A549 (cell line): ENCODE measurements at regions not wholly inside any gene's neighbourhood (a gene's known extent, or its start where the extent isn't known, plus 50 kb on each side); places are given as distances from the start of the nearest gene placed in this dataset.

ENCODE experiments used
- ATAC-seq, 2 experiments: fragments of 200-7000 bp in 1 of 2; fragments of >200 bp in 1 of 2; cut with Nextera tagmentation in 1 of 2; cut with Tn5 transposase in 1 of 2; 3 replicates each; pipeline versions ENCODE4 v1.8.0 to v1.9.1; 2018 to 2020; ENCODE audit warnings: mild to moderate bottlenecking in 1 of 2, moderate library complexity in 1 of 2
- CTCF ChIA-PET: fragments of 300-600 bp; sonication (Branson Sonifier 250); formaldehyde crosslinking; extraction: SDS; loops from one replicate; lab custom pipeline; 2021; ENCODE audit warnings: antibody characterized with exemption, inconsistent platforms; lab: Yijun Ruan, JAX
- POLR2A ChIA-PET: fragments of 350-600 bp; formaldehyde crosslinking; extraction: SDS; loops from one replicate; lab custom pipeline; 2021; ENCODE audit warnings: antibody characterized with exemption, inconsistent platforms; lab: Yijun Ruan, JAX
- DNase-seq, 2 experiments: peaks; one replicate each; pipeline versions ENCODE4 v3.0.0 to v3.0.0-alpha.2; 2011 to 2016; ENCODE audit warnings: low read depth in 1 of 2, low spot score in 1 of 2
- FAIRE-seq: peaks from 2 replicates; lab custom pipeline; 2011; peaks lifted over from hg19 to GRCh38; lab: Jason Lieb, UNC
- H3K27ac ChIP-seq, 2 experiments: fragments of >200 bp; sonication (Bioruptor Twin); formaldehyde crosslinking; 3 replicates each; pipeline ENCODE4 v1.5.1; 2016 to 2017
- H3K4me1 ChIP-seq: fragments of >200 bp; sonication (Bioruptor Twin); formaldehyde crosslinking; 3 replicates; pipeline ENCODE4 v1.6.1; 2016
- H3K4me2 ChIP-seq: fragments of >200 bp; sonication (Bioruptor Twin); formaldehyde crosslinking; 3 replicates; pipeline ENCODE4 v1.6.1; 2016
- H3K4me3 ChIP-seq: fragments of >200 bp; sonication (Bioruptor Twin); formaldehyde crosslinking; 3 replicates; pipeline ENCODE4 v1.5.1; 2016
- H3K9me3 ChIP-seq: fragments of >200 bp; sonication (Bioruptor Twin); formaldehyde crosslinking; 3 replicates; pipeline ENCODE4 v1.6.1; 2016
- ATOH8 ChIP-seq: fragments of 250-450 bp; sonication (Bioruptor Pico); IDR thresholded peaks from 2 replicates; pipeline ENCODE4 v1.5.0; 2020; ENCODE audit warnings: low read depth, mild to moderate bottlenecking, moderate library complexity
- CEBPB ChIP-seq, 2 experiments: fragments of >200 bp in 1 of 2; sonication (Bioruptor Twin) in 1 of 2; formaldehyde crosslinking in 1 of 2; IDR thresholded peaks; 2 replicates each; pipeline ENCODE4 v1.6.1; 2012 to 2016
- CHD4 ChIP-seq: fragments of 200-600 bp; sonication (generic); IDR thresholded peaks from 2 replicates; pipeline ENCODE4 v1.6.1; 2016; ENCODE audit warnings: antibody characterized with exemption, mild to moderate bottlenecking, borderline replicate concordance
- EP300 ChIP-seq, 2 experiments: fragments of >200 bp; sonication (Bioruptor Twin); formaldehyde crosslinking; IDR thresholded peaks; 2 replicates in 1 of 2; 3 replicates in 1 of 2; pipeline ENCODE4 v1.6.1; 2016 to 2017
- ESRRA ChIP-seq: fragments of 150-350 bp; IDR thresholded peaks from 2 replicates; pipeline ENCODE4 v1.6.1; 2014; ENCODE audit warnings: mild to moderate bottlenecking, low read length, borderline replicate concordance
- GATA3 ChIP-seq: IDR thresholded peaks from 2 replicates; pipeline ENCODE4 v1.6.1; 2012; ENCODE audit warnings: borderline replicate concordance
- HMGXB4 ChIP-seq: fragments of 250-450 bp; sonication (Bioruptor Pico); IDR thresholded peaks from 2 replicates; pipeline ENCODE4 v1.5.0; 2021; ENCODE audit warnings: mild to moderate bottlenecking, moderate library complexity, borderline replicate concordance
- JUN ChIP-seq, 2 experiments: fragments of >200 bp; sonication (Bioruptor Twin); formaldehyde crosslinking; IDR thresholded peaks; 2 replicates in 1 of 2; 3 replicates in 1 of 2; pipeline ENCODE4 v1.6.1; 2016 to 2017
- JUNB ChIP-seq: fragments of >200 bp; sonication (Bioruptor Twin); formaldehyde crosslinking; IDR thresholded peaks from 2 replicates; pipeline ENCODE4 v1.6.1; 2016
- KDM1A ChIP-seq: fragments of 200-600 bp; sonication (generic); IDR thresholded peaks from 2 replicates; pipeline ENCODE4 v1.6.1; 2016; ENCODE audit warnings: low read depth, mild to moderate bottlenecking
- KDM5A ChIP-seq: fragments of 200-600 bp; sonication (generic); IDR thresholded peaks from 2 replicates; pipeline ENCODE4 v1.6.1; 2016; ENCODE audit warnings: antibody characterized with exemption, mild to moderate bottlenecking
- MAFK ChIP-seq: fragments of 450-650 bp; IDR thresholded peaks from 2 replicates; pipeline ENCODE4 v1.6.1; 2014; ENCODE audit not compliant: partially characterized antibody
- MAX ChIP-seq: IDR thresholded peaks from 2 replicates; pipeline ENCODE4 v1.6.1; 2012
- PBX3 ChIP-seq: IDR thresholded peaks from 2 replicates; pipeline ENCODE4 v1.6.1; 2012
- PHF8 ChIP-seq: fragments of 200-600 bp; sonication (generic); IDR thresholded peaks from 2 replicates; pipeline ENCODE4 v1.6.1; 2016; ENCODE audit warnings: low read depth, mild to moderate bottlenecking, antibody characterized with exemption, moderate library complexity, borderline replicate concordance
- RCOR1 ChIP-seq: fragments of 150-350 bp; IDR thresholded peaks from 2 replicates; pipeline ENCODE4 v1.6.1; 2014; ENCODE audit warnings: antibody characterized with exemption, low read length, low read depth
- REST ChIP-seq: fragments of 200-600 bp; sonication (generic); IDR thresholded peaks from 2 replicates; pipeline ENCODE4 v1.6.1; 2016; ENCODE audit warnings: antibody characterized with exemption, mild to moderate bottlenecking, moderate library complexity
- RNF2 ChIP-seq: fragments of 200-600 bp; sonication (generic); IDR thresholded peaks from 2 replicates; pipeline ENCODE4 v1.6.1; 2016; ENCODE audit warnings: low read depth, mild to moderate bottlenecking, antibody characterized with exemption, moderate library complexity, borderline replicate concordance
- SREBF2 ChIP-seq: fragments of 450-650 bp; IDR thresholded peaks from 2 replicates; pipeline ENCODE4 v1.6.1; 2014; ENCODE audit warnings: mild to moderate bottlenecking, moderate library complexity
- TP53 ChIP-seq: fragments of 250-450 bp; sonication (Bioruptor Pico); IDR thresholded peaks from 2 replicates; pipeline ENCODE4 v1.5.0; 2021; ENCODE audit warnings: mild to moderate bottlenecking, moderate library complexity
- USF2 ChIP-seq: fragments of 450-650 bp; IDR thresholded peaks from 2 replicates; pipeline ENCODE4 v1.6.1; 2014; ENCODE audit warnings: antibody characterized with exemption
- ZC3H11A ChIP-seq: fragments of 450-650 bp; IDR thresholded peaks from 2 replicates; pipeline ENCODE4 v1.6.1; 2014; ENCODE audit warnings: antibody characterized with exemption, mild to moderate bottlenecking
- ZNF302 ChIP-seq: fragments of 250-450 bp; sonication (Bioruptor Pico); IDR thresholded peaks from 2 replicates; pipeline ENCODE4 v1.9.0; 2021; ENCODE audit warnings: inconsistent platforms, mild to moderate bottlenecking, moderate library complexity
- ZSCAN20 ChIP-seq: fragments of 250-450 bp; sonication (Bioruptor Pico); IDR thresholded peaks from 2 replicates; pipeline ENCODE4 v1.8.0; 2022; ENCODE audit warnings: mild to moderate bottlenecking, moderate library complexity
- WGBS: methylation state at CpG from one replicate; pipeline ENCODE4 v1.1.6; 2017; ENCODE audit errors: missing lambda C conversion rate; 5-methylcytosine and 5-hydroxymethylcytosine counted together

GRCh38 chr1:80994038-80994437 lies 806.7 kb upstream of the ADGRL2 start:
- POLR2A ChIA-PET: no interaction called here
- no peak for TF ChIP-seq EP300 (IDR thresholded peaks at IDR 0.05)
- no peak for TF ChIP-seq REST
- no peak for TF ChIP-seq KDM5A
- no peak for TF ChIP-seq RNF2
- no peak for TF ChIP-seq GATA3
- no peak for TF ChIP-seq TP53
- TF ChIP-seq PBX3: no peak
- no peak for TF ChIP-seq CEBPB (IDR thresholded peaks at IDR 0.05)
- no peak for TF ChIP-seq HMGXB4 (CRISPR knock-in tag)
- TF ChIP-seq KDM1A: no peak
- TF ChIP-seq JUN (IDR thresholded peaks at IDR 0.05): no peak
- TF ChIP-seq SREBF2: no peak
- TF ChIP-seq ATOH8 (CRISPR knock-in tag): no peak
- TF ChIP-seq ESRRA: no peak
- TF ChIP-seq RCOR1: no peak
- no peak for TF ChIP-seq USF2
- 92% methylated on average over 1 of the region's 1 CpG for WGBS
- no peak for DNase-seq
- CTCF ChIA-PET: no interaction called here
- Histone ChIP-seq H3K4me2 (no peak overlapping the region), H3K4me1 (no peaks in the 10 kb centered on the region), H3K4me3 (no peak overlapping the region), H3K9me3 (no peaks in the 10 kb centered on the region), H3K27ac (no peak overlapping the region)
- FAIRE-seq: no peak
- no peak for ATAC-seq

- WGBS: 36% methylated on average over 4 of the region's 4 CpGs
- no peak overlapping the region for H3K4me3 ChIP-seq
- ATAC-seq (no peak), FAIRE-seq (no peak), DNase-seq (no peak)
- no peaks in the 10 kb centered on the region for H3K9me3 ChIP-seq
- H3K27ac ChIP-seq: no peak overlapping the region
- POLR2A ChIA-PET: no interaction called here
- H3K4me1 ChIP-seq: 0 out of 3 replicates have a peak, but pooled peaks cover 2% of the 10 kb centered on the region
- CTCF ChIA-PET: no interaction called here
- no peak overlapping the region for H3K4me2 ChIP-seq
- TF ChIP-seq CHD4 (no peak), PHF8 (no peak), ZNF302 (CRISPR knock-in tag) (no peak), ZC3H11A (no peak), MAX (no peak), JUNB (no peak), ZSCAN20 (no peak), MAFK (no peak), REST (no peak), USF2 (no peak)
Observed at GRCh38 chr1:80993154-80993980, 807.4 kb upstream of the ADGRL2 start.
